HCT116 (cell line): ENCODE measurements at regions not wholly inside any gene's neighbourhood (a gene's known extent, or its start where the extent isn't known, plus 50 kb on each side); places are given as distances from the start of the nearest gene placed in this dataset.

Source experiments
- ATAC-seq: fragments of 200-7000 bp; cut with Tn5 transposase; 2 replicates; pipeline ENCODE4 v1.9.1; 2020; ENCODE audit warnings: mild to moderate bottlenecking, moderate library complexity
- BruUV-seq: library from RNA; stranded (reverse); fragments of 400-500 nt; replicated peaks from 2 replicates; lab custom pipeline; 2021; lab: Mats Ljungman, UMichigan
- CTCF ChIA-PET: fragments of 300-600 bp; sonication (Branson Sonifier 250); formaldehyde crosslinking; loops from one replicate; lab custom pipeline; 2021; ENCODE audit warnings: antibody characterized with exemption; lab: Charles Lee
- POLR2A ChIA-PET: fragments of 300-600, 350-600 bp; sonication (Branson Sonifier 250); formaldehyde crosslinking; loops from one replicate; lab custom pipeline; 2021; ENCODE audit warnings: antibody characterized with exemption; lab: Charles Lee
- RAD21 ChIA-PET, 2 experiments: fragments of 300-600 bp; sonication (Branson Sonifier 250); formaldehyde crosslinking; loops; one replicate each; lab custom pipeline; 2023; ENCODE audit warnings: low total read pairs in 2 of 2; ENCODE audit not compliant: uncharacterized antibody in 2 of 2, unreplicated experiment in 2 of 2, low non-redundant PET in 1 of 2; lab: Charles Lee
- DNase-seq: peaks from one replicate; pipeline ENCODE4 v3.0.0-alpha.2; 2010; ENCODE audit warnings: low read depth, low spot score
- H2AFZ ChIP-seq: fragments of 200-600 bp; shearing (Covaris generic), sonication (generic); 2 replicates; pipeline ENCODE4 v1.6.1; 2017; ENCODE audit warnings: low read depth, mixed run types, mixed read lengths, antibody characterized with exemption, low read length; ENCODE audit not compliant: poor library complexity, severe bottlenecking
- H3K27ac ChIP-seq: 2 replicates; pipeline ENCODE4 v1.5.1; 2012; ENCODE audit warnings: low read depth, low read length
- H3K27me3 ChIP-seq: fragments of 200-600 bp; sonication (generic); 2 replicates; pipeline ENCODE4 v1.6.1; 2016; ENCODE audit warnings: mixed run types, low read length, mixed read lengths; ENCODE audit not compliant: insufficient read depth
- H3K36me3 ChIP-seq, 2 experiments: fragments of 200-500 bp in 1 of 2; fragments of 200-600 bp in 1 of 2; sonication (Bioruptor generic) in 1 of 2; sonication (generic) in 1 of 2; 2 replicates each; pipeline versions ENCODE4 v1.5.1 to v1.6.1; 2014 to 2016; ENCODE audit warnings: low read length in 2 of 2, inconsistent platforms in 1 of 2, mixed read lengths in 1 of 2, mixed run types in 1 of 2; ENCODE audit not compliant: insufficient read depth in 2 of 2, control insufficient read depth in 1 of 2
- H3K4me1 ChIP-seq, 2 experiments: fragments of 200-600 bp in 1 of 2; sonication (generic) in 1 of 2; 2 replicates each; pipeline versions ENCODE4 v1.5.1 to v1.6.1; 2012 to 2017; ENCODE audit warnings: low read length in 2 of 2, inconsistent platforms in 1 of 2, mild to moderate bottlenecking in 1 of 2, mixed read lengths in 1 of 2, mixed run types in 1 of 2, moderate library complexity in 1 of 2; ENCODE audit not compliant: insufficient read depth in 2 of 2, control insufficient read depth in 1 of 2
- H3K4me2 ChIP-seq: fragments of 200-600 bp; sonication (generic); 2 replicates; pipeline ENCODE4 v1.6.1; 2017; ENCODE audit warnings: mixed run types, low read length, mixed read lengths
- H3K4me3 ChIP-seq, 2 experiments: fragments of 200-600 bp in 1 of 2; sonication (generic) in 1 of 2; replicated peaks in 1 of 2; 2 replicates each; pipeline ENCODE4 v1.5.1; 2011 to 2016; ENCODE audit warnings: low read length in 2 of 2, control low read depth in 1 of 2, low read depth in 1 of 2, mild to moderate bottlenecking in 1 of 2, mixed read lengths in 1 of 2, mixed run types in 1 of 2
- H3K79me2 ChIP-seq: fragments of 200-600 bp; sonication (generic); 2 replicates; pipeline ENCODE4 v1.6.1; 2017; ENCODE audit warnings: mild to moderate bottlenecking, mixed run types, low read length, moderate library complexity, mixed read lengths; ENCODE audit not compliant: insufficient read depth
- H3K9ac ChIP-seq: fragments of 200-600 bp; sonication (generic); 2 replicates; pipeline ENCODE4 v1.6.1; 2016; ENCODE audit warnings: low read length, mixed read lengths
- H3K9me2 ChIP-seq: fragments of 200-600 bp; sonication (generic), shearing (Covaris generic); 2 replicates; pipeline ENCODE4 v1.6.1; 2017; ENCODE audit warnings: mixed run types, mild to moderate bottlenecking, moderate library complexity; ENCODE audit not compliant: insufficient read depth
- H3K9me3 ChIP-seq, 2 experiments: fragments of 200-500 bp in 1 of 2; fragments of 200-600 bp in 1 of 2; sonication (Bioruptor generic) in 1 of 2; sonication (generic) in 1 of 2; 2 replicates each; pipeline ENCODE4 v1.6.1; 2014 to 2017; ENCODE audit warnings: low read length in 2 of 2, mixed read lengths in 2 of 2, inconsistent platforms in 1 of 2, low read depth in 1 of 2, mild to moderate bottlenecking in 1 of 2, mixed run types in 1 of 2, moderate library complexity in 1 of 2; ENCODE audit not compliant: control insufficient read depth in 1 of 2, insufficient read depth in 1 of 2
- H4K20me1 ChIP-seq: fragments of 200-600 bp; sonication (generic), shearing (Covaris generic); 2 replicates; pipeline ENCODE4 v1.6.1; 2017; ENCODE audit warnings: mixed run types, mild to moderate bottlenecking, moderate library complexity; ENCODE audit not compliant: insufficient read depth
- CBX3 ChIP-seq: IDR thresholded peaks from 2 replicates; pipeline ENCODE4 v1.6.1; 2012; ENCODE audit warnings: low read depth
- CEBPB ChIP-seq: IDR thresholded peaks from 2 replicates; pipeline ENCODE4 v1.6.1; 2012; ENCODE audit warnings: low read depth
- EGR1 ChIP-seq: IDR thresholded peaks from 2 replicates; pipeline ENCODE4 v1.6.1; 2012; ENCODE audit warnings: low read depth
- EZH2 ChIP-seq: fragments of 200-600 bp; sonication (generic); IDR thresholded peaks from 2 replicates; pipeline ENCODE4 v1.6.1; 2017; ENCODE audit warnings: antibody characterized with exemption, mixed run types
- EZH2phosphoT487 ChIP-seq: fragments of 200-600 bp; IDR thresholded peaks from 2 replicates; pipeline ENCODE4 v1.6.1; 2018; ENCODE audit warnings: antibody characterized with exemption, borderline replicate concordance
- POLR2A ChIP-seq: IDR thresholded peaks from 2 replicates; pipeline ENCODE4 v1.7.0; 2011; ENCODE audit warnings: borderline replicate concordance; ENCODE audit not compliant: insufficient read depth, insufficient read length; ENCODE audit errors: extremely low read depth
- POLR2AphosphoS5 ChIP-seq: IDR thresholded peaks from 2 replicates; pipeline ENCODE4 v1.6.1; 2011; ENCODE audit warnings: mild to moderate bottlenecking, low read depth, low read length, moderate library complexity
- RAD21 ChIP-seq: IDR thresholded peaks from 2 replicates; pipeline ENCODE4 v1.6.1; 2012; ENCODE audit warnings: low read depth, mild to moderate bottlenecking
- SP1 ChIP-seq: IDR thresholded peaks from 2 replicates; pipeline ENCODE4 v1.6.1; 2012; ENCODE audit warnings: low read depth
- TCF7L2 ChIP-seq: IDR thresholded peaks from 2 replicates; pipeline ENCODE4 v1.7.0; 2011; ENCODE audit warnings: borderline replicate concordance, inconsistent platforms; ENCODE audit not compliant: insufficient read depth, insufficient read length; ENCODE audit errors: extremely low read depth
- YY1 ChIP-seq: IDR thresholded peaks from 2 replicates; pipeline ENCODE4 v1.6.1; 2011; ENCODE audit warnings: low read length, low read depth, moderate library complexity, mild to moderate bottlenecking; ENCODE audit not compliant: insufficient replicate concordance; ENCODE audit errors: extremely low read depth
- ZFX ChIP-seq: fragments of 450-650 bp; IDR thresholded peaks from 2 replicates; pipeline ENCODE4 v1.6.1; 2017
- ZNF274 ChIP-seq: fragments of 200-500 bp; sonication (Bioruptor generic); IDR thresholded peaks from 2 replicates; pipeline ENCODE4 v1.6.1; 2014; ENCODE audit warnings: mild to moderate bottlenecking, low read depth, low read length, inconsistent platforms
- intact Hi-C: fragments of 100-400 bp; cut with micrococcal nuclease; formaldehyde crosslinking; loops from 2 replicates; pipeline ENCODE4 v1.10.0; 2022
- TF ChIP-seq, protein P1 (sequence below): IDR thresholded peaks from 2 replicates; pipeline ENCODE4 v1.6.1; 2012; ENCODE audit warnings: low read depth
- TF ChIP-seq, protein P2 (sequence below): IDR thresholded peaks from 2 replicates; pipeline ENCODE4 v1.6.1; 2012
- TF ChIP-seq, protein P3 (sequence below): IDR thresholded peaks from 2 replicates; pipeline ENCODE4 v1.6.1; 2011; ENCODE audit warnings: mild to moderate bottlenecking, low read length, moderate library complexity; ENCODE audit not compliant: insufficient replicate concordance; ENCODE audit errors: extremely low read depth

DNA sequence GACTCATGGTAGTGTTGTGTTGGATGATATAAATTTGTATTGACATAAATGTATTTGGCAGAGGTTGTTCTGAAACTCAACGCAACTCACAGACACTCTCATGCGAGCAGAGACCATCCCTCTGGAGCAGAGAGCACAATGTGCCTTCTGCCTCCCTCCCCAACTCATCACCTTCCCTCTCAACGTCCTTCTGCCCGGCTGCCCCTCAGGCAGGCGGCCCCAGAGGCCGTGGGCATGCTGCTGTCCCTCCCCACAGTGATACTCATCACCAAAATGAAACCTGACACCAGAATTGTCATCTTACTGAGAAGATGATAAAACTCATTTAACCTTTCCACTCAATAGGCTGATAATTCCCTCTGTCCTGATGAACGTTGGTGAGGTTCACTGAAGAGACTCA lies 260.6 kb downstream of the ETS1 start:
- Histone ChIP-seq H3K27me3 (peaks cover 70% of the 10 kb centered on the region), H3K79me2 (no peaks in the 10 kb centered on the region), H3K9me3 (no peaks in the 10 kb centered on the region), H3K9ac (no peak overlapping the region)
- ATAC-seq = no peak
- intact Hi-C loops = no loop called here
- TF ChIP-seq ZNF274 (no peak), RAD21 (no peak), CEBPB (no peak), ZFX (no peak), CBX3 (no peak), POLR2A (no peak), EGR1 (no peak), EZH2 (no peak), TCF7L2 (no peak), SP1 (no peak), YY1 (no peak), EZH2phosphoT487 (no peak), POLR2AphosphoS5 (no peak)
- TF ChIP-seq, protein P1, sequence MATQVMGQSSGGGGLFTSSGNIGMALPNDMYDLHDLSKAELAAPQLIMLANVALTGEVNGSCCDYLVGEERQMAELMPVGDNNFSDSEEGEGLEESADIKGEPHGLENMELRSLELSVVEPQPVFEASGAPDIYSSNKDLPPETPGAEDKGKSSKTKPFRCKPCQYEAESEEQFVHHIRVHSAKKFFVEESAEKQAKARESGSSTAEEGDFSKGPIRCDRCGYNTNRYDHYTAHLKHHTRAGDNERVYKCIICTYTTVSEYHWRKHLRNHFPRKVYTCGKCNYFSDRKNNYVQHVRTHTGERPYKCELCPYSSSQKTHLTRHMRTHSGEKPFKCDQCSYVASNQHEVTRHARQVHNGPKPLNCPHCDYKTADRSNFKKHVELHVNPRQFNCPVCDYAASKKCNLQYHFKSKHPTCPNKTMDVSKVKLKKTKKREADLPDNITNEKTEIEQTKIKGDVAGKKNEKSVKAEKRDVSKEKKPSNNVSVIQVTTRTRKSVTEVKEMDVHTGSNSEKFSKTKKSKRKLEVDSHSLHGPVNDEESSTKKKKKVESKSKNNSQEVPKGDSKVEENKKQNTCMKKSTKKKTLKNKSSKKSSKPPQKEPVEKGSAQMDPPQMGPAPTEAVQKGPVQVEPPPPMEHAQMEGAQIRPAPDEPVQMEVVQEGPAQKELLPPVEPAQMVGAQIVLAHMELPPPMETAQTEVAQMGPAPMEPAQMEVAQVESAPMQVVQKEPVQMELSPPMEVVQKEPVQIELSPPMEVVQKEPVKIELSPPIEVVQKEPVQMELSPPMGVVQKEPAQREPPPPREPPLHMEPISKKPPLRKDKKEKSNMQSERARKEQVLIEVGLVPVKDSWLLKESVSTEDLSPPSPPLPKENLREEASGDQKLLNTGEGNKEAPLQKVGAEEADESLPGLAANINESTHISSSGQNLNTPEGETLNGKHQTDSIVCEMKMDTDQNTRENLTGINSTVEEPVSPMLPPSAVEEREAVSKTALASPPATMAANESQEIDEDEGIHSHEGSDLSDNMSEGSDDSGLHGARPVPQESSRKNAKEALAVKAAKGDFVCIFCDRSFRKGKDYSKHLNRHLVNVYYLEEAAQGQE = no peak
- TF ChIP-seq, protein P2, sequence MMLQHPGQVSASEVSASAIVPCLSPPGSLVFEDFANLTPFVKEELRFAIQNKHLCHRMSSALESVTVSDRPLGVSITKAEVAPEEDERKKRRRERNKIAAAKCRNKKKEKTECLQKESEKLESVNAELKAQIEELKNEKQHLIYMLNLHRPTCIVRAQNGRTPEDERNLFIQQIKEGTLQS = no peak
- TF ChIP-seq, protein P3, sequence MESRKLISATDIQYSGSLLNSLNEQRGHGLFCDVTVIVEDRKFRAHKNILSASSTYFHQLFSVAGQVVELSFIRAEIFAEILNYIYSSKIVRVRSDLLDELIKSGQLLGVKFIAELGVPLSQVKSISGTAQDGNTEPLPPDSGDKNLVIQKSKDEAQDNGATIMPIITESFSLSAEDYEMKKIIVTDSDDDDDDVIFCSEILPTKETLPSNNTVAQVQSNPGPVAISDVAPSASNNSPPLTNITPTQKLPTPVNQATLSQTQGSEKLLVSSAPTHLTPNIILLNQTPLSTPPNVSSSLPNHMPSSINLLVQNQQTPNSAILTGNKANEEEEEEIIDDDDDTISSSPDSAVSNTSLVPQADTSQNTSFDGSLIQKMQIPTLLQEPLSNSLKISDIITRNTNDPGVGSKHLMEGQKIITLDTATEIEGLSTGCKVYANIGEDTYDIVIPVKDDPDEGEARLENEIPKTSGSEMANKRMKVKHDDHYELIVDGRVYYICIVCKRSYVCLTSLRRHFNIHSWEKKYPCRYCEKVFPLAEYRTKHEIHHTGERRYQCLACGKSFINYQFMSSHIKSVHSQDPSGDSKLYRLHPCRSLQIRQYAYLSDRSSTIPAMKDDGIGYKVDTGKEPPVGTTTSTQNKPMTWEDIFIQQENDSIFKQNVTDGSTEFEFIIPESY = no peak
- TF ChIP-seq, all 23 proteins: peak for 0
- no peak for DNase-seq
- Histone ChIP-seq H3K36me3 (no peaks in the 10 kb centered on the region), H4K20me1 (no peaks in the 10 kb centered on the region), H2AFZ (no peak overlapping the region), H3K4me2 (no peak overlapping the region), H3K4me1 (no peaks in the 10 kb centered on the region), H3K9me2 (no peaks in the 10 kb centered on the region), H3K27ac (no peak overlapping the region), H3K4me3 (no peak overlapping the region)
- ChIA-PET RAD21 (no interaction called here), POLR2A (no interaction called here), CTCF (no interaction called here)
- no TSS peak for BruUV-seq
